Pancreas (tissue), 10 donors: ENCODE measurements at regions not wholly inside any gene's neighbourhood (a gene's known extent, or its start where the extent isn't known, plus 50 kb on each side); places are given as distances from the start of the nearest gene placed in this dataset.
"Not testable (repeated sequence)": the region's sequence is repeated elsewhere in the genome, so short reads cannot be mapped to it uniquely, and the experiment has no call there.

Source experiments
- ATAC-seq, 4 donors: fragments of 200-7000 bp; cut with Tn5 transposase; one replicate each; pipeline versions ENCODE4 v1.8.0 to v1.9.1; 2020; ENCODE audit warnings: mild to moderate bottlenecking in 4 of 4, moderate library complexity in 4 of 4
- DNase-seq, 6 donors: peaks; one replicate each; pipeline ENCODE4 v3.0.0-alpha.2; 2020
- FAIRE-seq: peaks from 2 replicates; lab custom pipeline; 2012; peaks lifted over from hg19 to GRCh38; lab: Jason Lieb, UNC
- H3K27ac ChIP-seq, 4 donors: fragments of 200-600 bp; sonication (generic); 1 replicate in 3 of 4; 2 replicates in 1 of 4; pipeline versions ENCODE4 v1.5.0 to v1.8.0; 2020
- H3K27me3 ChIP-seq, 4 donors: fragments of 200-600 bp; one replicate each; pipeline ENCODE4 v1.8.0; 2021
- H3K36me3 ChIP-seq, 3 donors: fragments of 200-600 bp; sonication (generic) in 1 of 3; one replicate each; pipeline versions ENCODE4 v1.5.0 to v1.8.0; 2020 to 2021
- H3K4me1 ChIP-seq, 3 donors: fragments of 200-600 bp; one replicate each; pipeline ENCODE4 v1.8.0; 2021
- H3K4me3 ChIP-seq, 4 donors: fragments of 200-600 bp; sonication (generic) in 2 of 4; one replicate each; pipeline versions ENCODE4 v1.5.0 to v1.8.0; 2020 to 2021
- H3K9me3 ChIP-seq, 4 donors: fragments of 200-600 bp; one replicate each; pipeline ENCODE4 v1.8.0; 2021
- CTCF ChIP-seq, 4 donors: fragments of 200-600 bp; sonication (generic) in 3 of 4; IDR thresholded peaks; one replicate each; pipeline versions ENCODE4 v1.5.0 to v1.8.0; 2021; ENCODE audit warnings: antibody characterized with exemption in 4 of 4
- WGBS, 2 donors: extraction: QIAGEN DNeasy Blood & Tissue Kit; methylation state at CpG; one replicate each; pipeline ENCODE4 v1.1.7; 2013; 5-methylcytosine and 5-hydroxymethylcytosine counted together
- intact Hi-C, 3 donors: fragments of 100-400 bp; cut with DNase I; formaldehyde crosslinking; loops; one replicate each; pipeline versions ENCODE4 v1.11.1 to v1.14.2; 2022
- donor health status: healthy with polysubstance abuse.
- donor health status: DM: no; HTN: no; CAD: no; lungs with moderate emphysema.
- donor health status: DM: no; HTN: no; CAD: no.
- donor health status: control.
- donor health status: control.
- donor health status: Bipolar disorder and iron deficiency.
- donor health status: DM: yes; HTN: yes; CAD: no.
- donor health status: DM: no; HTN: no; CAD: no.
- donor health status: DM: no; HTN: no; CAD: no.
- donor health status: DM: yes; HTN: yes; CAD: no.

GRCh38 chr4:13733817-13734216 lies 106.3 kb upstream of the BOD1L1 start:
- no peak for DNase-seq
- intact Hi-C loops: no loop called here
- FAIRE-seq: no peak
- Histone ChIP-seq H3K4me3 (no peak overlapping the region), H3K27me3 (no peaks in the 10 kb centered on the region), H3K27ac (no peak overlapping the region), H3K4me1 (no peaks in the 10 kb centered on the region), H3K9me3 (no peaks in the 10 kb centered on the region), H3K36me3 (no peaks in the 10 kb centered on the region)
- no peak for TF ChIP-seq CTCF (IDR thresholded peaks at IDR 0.05)
- no peak for ATAC-seq
- 23 to 39% methylated on average over 1 of the region's 1 CpG for WGBS, 2 donors

GRCh38 chr4:13750594-13750993 lies 123.1 kb upstream of the BOD1L1 start:
- Histone ChIP-seq H3K36me3 (no peaks in the 10 kb centered on the region), H3K27ac (no peak overlapping the region), H3K9me3 (no peaks in the 10 kb centered on the region), H3K4me3 (no peak overlapping the region), H3K27me3 (no peaks in the 10 kb centered on the region), H3K4me1 (no peaks in the 10 kb centered on the region)
- FAIRE-seq (no peak), ATAC-seq (no peak), DNase-seq (no peak)
- 36 to 41% methylated on average over 2 of the region's 2 CpGs for WGBS, 2 donors
- TF ChIP-seq CTCF (IDR thresholded peaks at IDR 0.05): no peak
- intact Hi-C loops: no loop called here

- not testable (repeated sequence) for FAIRE-seq, H3K9me3 ChIP-seq
These were observed 134.1 kb upstream of the BOD1L1 start for GRCh38 chr4:13761581-13761980.

GRCh38 chr4:13762130-13762529 lies 134.6 kb upstream of the BOD1L1 start:
- Histone ChIP-seq H3K4me3 (no peak overlapping the region), H3K27ac (no peak overlapping the region), H3K4me1 (no peaks in the 10 kb centered on the region), H3K36me3 (no peaks in the 10 kb centered on the region), H3K27me3 (no peaks in the 10 kb centered on the region), H3K9me3 (no peaks in the 10 kb centered on the region)
- no peak for ATAC-seq
- TF ChIP-seq CTCF (IDR thresholded peaks at IDR 0.05): no peak
- FAIRE-seq: no peak
- no peak for DNase-seq
- intact Hi-C loops: no loop called here
- 64 to 74% methylated on average over 2 of the region's 2 CpGs for WGBS, 2 donors

More at GRCh38 chr4:13761581-13761980, 134.1 kb upstream of the BOD1L1 start:
- H3K27ac ChIP-seq, H3K27me3 ChIP-seq, H3K36me3 ChIP-seq, H3K4me1 ChIP-seq, H3K4me3 ChIP-seq, DNase-seq, ATAC-seq, intact Hi-C loops: not testable (repeated sequence)
- WGBS, 2 donors: 88 to 91% methylated on average over 16 to 25 of the region's 25 CpGs

- ATAC-seq: no peak
- WGBS, 2 donors: 54 to 75% methylated on average over 1 of the region's 1 CpG
- H3K4me1 ChIP-seq: no peaks in the 10 kb centered on the region
- H3K27me3 ChIP-seq: no peaks in the 10 kb centered on the region
- H3K27ac ChIP-seq: no peak overlapping the region
- no peak for FAIRE-seq
- intact Hi-C loops: no loop called here
- DNase-seq: no peak
- no peak for TF ChIP-seq CTCF (IDR thresholded peaks at IDR 0.05)
- no peaks in the 10 kb centered on the region for H3K36me3 ChIP-seq
- no peaks in the 10 kb centered on the region for H3K9me3 ChIP-seq
- H3K4me3 ChIP-seq: no peak overlapping the region
These were observed 136.2 kb upstream of the BOD1L1 start for GRCh38 chr4:13763707-13764106.
